Memory B cell (primary cell): ENCODE measurements at regions not wholly inside any gene's neighbourhood (a gene's known extent, or its start where the extent isn't known, plus 50 kb on each side); places are given as distances from the start of the nearest gene placed in this dataset.
A peak's percentile ranks its signal among the peaks of the same experiment; 100 is the strongest.

Experiments used
- ATAC-seq: fragments of 150-1000 bp; cut with Tn5 transposase; 2 replicates; pipeline ENCODE4 v1.10.0; 2021; ENCODE audit warnings: low read depth, mild to moderate bottlenecking, moderate library complexity
- DNase-seq, 2 donors: peaks; one replicate each; pipeline ENCODE4 v3.0.0; 2022; ENCODE audit warnings: low spot score in 2 of 2
- H3K27ac Mint-ChIP-seq: one replicate; pipeline ENCODE4 v1.8.0; 2022; ENCODE audit warnings: mild to moderate bottlenecking, moderate library complexity, mixed read lengths
- H3K27me3 Mint-ChIP-seq: one replicate; pipeline ENCODE4 v1.8.0; 2022; ENCODE audit warnings: mixed read lengths
- H3K36me3 Mint-ChIP-seq: one replicate; pipeline ENCODE4 v1.8.0; 2022; ENCODE audit warnings: mild to moderate bottlenecking, mixed read lengths
- H3K4me1 Mint-ChIP-seq: one replicate; pipeline ENCODE4 v1.8.0; 2022; ENCODE audit warnings: mixed read lengths
- H3K4me3 Mint-ChIP-seq: one replicate; pipeline ENCODE4 v1.8.0; 2022; ENCODE audit warnings: mild to moderate bottlenecking, moderate library complexity, mixed read lengths
- H3K9me3 Mint-ChIP-seq: one replicate; pipeline ENCODE4 v1.8.0; 2022; ENCODE audit warnings: mixed read lengths

- no peak for DNase-seq
- ATAC-seq, result no peak
- Mint-ChIP-seq H3K4me1 (no peaks in the 10 kb centered on the region), H3K9me3 (peaks cover 3% of the 10 kb centered on the region), H3K27ac (no peak overlapping the region), H3K27me3 (no peaks in the 10 kb centered on the region), H3K36me3 (no peaks in the 10 kb centered on the region), H3K4me3 (no peak overlapping the region)
Observed at GRCh38 chr7:113715981-113716856, 202.6 kb downstream of the PPP1R3A start.

GRCh38 chr7:113715262-113715661, 203.5 kb downstream of the PPP1R3A start:
- no peaks in the 10 kb centered on the region for H3K4me1 Mint-ChIP-seq
- H3K9me3 Mint-ChIP-seq, result peaks cover 3% of the 10 kb centered on the region
- no peaks in the 10 kb centered on the region for H3K36me3 Mint-ChIP-seq
- H3K27ac Mint-ChIP-seq, result no peak overlapping the region
- no peak for ATAC-seq
- no peaks in the 10 kb centered on the region for H3K27me3 Mint-ChIP-seq
- no peak overlapping the region for H3K4me3 Mint-ChIP-seq
- no peak for DNase-seq

- DNase-seq, result peak; percentile 24 to 55
- no peak overlapping the region for H3K27ac Mint-ChIP-seq
- H3K9me3 Mint-ChIP-seq, result peaks cover 6% of the 10 kb centered on the region
- ATAC-seq, result peak; percentile 75
- no peaks in the 10 kb centered on the region for H3K4me1 Mint-ChIP-seq
- H3K27me3 Mint-ChIP-seq, result peaks cover 3% of the 10 kb centered on the region
- no peak overlapping the region for H3K4me3 Mint-ChIP-seq
- no peaks in the 10 kb centered on the region for H3K36me3 Mint-ChIP-seq
Observed at GRCh38 chr7:113710310-113711096, 208.3 kb downstream of the PPP1R3A start.

GRCh38 chr7:113705439-113705838, 213.4 kb downstream of the PPP1R3A start:
- Mint-ChIP-seq H3K36me3 (no peaks in the 10 kb centered on the region), H3K27ac (no peak overlapping the region), H3K4me3 (no peak overlapping the region), H3K9me3 (peaks cover 2% of the 10 kb centered on the region), H3K27me3 (peaks cover 3% of the 10 kb centered on the region), H3K4me1 (no peaks in the 10 kb centered on the region)
- ATAC-seq, result no peak
- DNase-seq, result no peak

- no peak for ATAC-seq
- Mint-ChIP-seq H3K9me3 (no peaks in the 10 kb centered on the region), H3K27ac (no peak overlapping the region), H3K27me3 (no peaks in the 10 kb centered on the region), H3K36me3 (no peaks in the 10 kb centered on the region), H3K4me3 (no peak overlapping the region), H3K4me1 (no peaks in the 10 kb centered on the region)
- DNase-seq, result no peak
Observed at GRCh38 chr7:113698556-113699220, 220.1 kb downstream of the PPP1R3A start.

- Mint-ChIP-seq H3K4me1 (no peaks in the 10 kb centered on the region), H3K9me3 (no peaks in the 10 kb centered on the region), H3K27me3 (no peaks in the 10 kb centered on the region), H3K27ac (no peak overlapping the region), H3K36me3 (no peaks in the 10 kb centered on the region), H3K4me3 (no peak overlapping the region)
- ATAC-seq, result no peak
- DNase-seq, result no peak
Observed at GRCh38 chr7:113694149-113694548, 224.7 kb downstream of the PPP1R3A start.

GRCh38 chr7:113684165-113684564, 234.6 kb downstream of the PPP1R3A start:
- H3K4me3 Mint-ChIP-seq, result no peak overlapping the region
- no peak overlapping the region for H3K27ac Mint-ChIP-seq
- no peak for DNase-seq
- peaks cover 1% of the 10 kb centered on the region for H3K9me3 Mint-ChIP-seq
- no peaks in the 10 kb centered on the region for H3K36me3 Mint-ChIP-seq
- no peaks in the 10 kb centered on the region for H3K27me3 Mint-ChIP-seq
- no peak for ATAC-seq
- no peaks in the 10 kb centered on the region for H3K4me1 Mint-ChIP-seq

- no peaks in the 10 kb centered on the region for H3K4me1 Mint-ChIP-seq
- no peaks in the 10 kb centered on the region for H3K36me3 Mint-ChIP-seq
- no peak overlapping the region for H3K4me3 Mint-ChIP-seq
- ATAC-seq, result no peak
- H3K27me3 Mint-ChIP-seq, result no peaks in the 10 kb centered on the region
- DNase-seq, result no peak
- H3K9me3 Mint-ChIP-seq, result peaks cover 1% of the 10 kb centered on the region
- H3K27ac Mint-ChIP-seq, result no peak overlapping the region
Observed at GRCh38 chr7:113677811-113678210, 241.0 kb downstream of the PPP1R3A start.

GRCh38 chr7:113664867-113665266, 253.9 kb downstream of the PPP1R3A start:
- no peak overlapping the region for H3K27ac Mint-ChIP-seq
- H3K9me3 Mint-ChIP-seq, result peaks cover 6% of the 10 kb centered on the region
- no peaks in the 10 kb centered on the region for H3K27me3 Mint-ChIP-seq
- DNase-seq (no peak), ATAC-seq (no peak)
- H3K4me1 Mint-ChIP-seq, result no peaks in the 10 kb centered on the region
- no peaks in the 10 kb centered on the region for H3K36me3 Mint-ChIP-seq
- no peak overlapping the region for H3K4me3 Mint-ChIP-seq

GRCh38 chr7:113659416-113659815, 259.4 kb downstream of the PPP1R3A start:
- no peak overlapping the region for H3K27ac Mint-ChIP-seq
- ATAC-seq (no peak), DNase-seq (no peak)
- no peaks in the 10 kb centered on the region for H3K36me3 Mint-ChIP-seq
- H3K27me3 Mint-ChIP-seq, result peaks cover 3% of the 10 kb centered on the region
- H3K4me1 Mint-ChIP-seq, result no peaks in the 10 kb centered on the region
- no peak overlapping the region for H3K4me3 Mint-ChIP-seq
- peaks cover 4% of the 10 kb centered on the region for H3K9me3 Mint-ChIP-seq

- Mint-ChIP-seq H3K4me3 (no peak overlapping the region), H3K36me3 (no peaks in the 10 kb centered on the region), H3K4me1 (no peaks in the 10 kb centered on the region), H3K27ac (no peak overlapping the region), H3K9me3 (peaks cover 4% of the 10 kb centered on the region), H3K27me3 (peaks cover 3% of the 10 kb centered on the region)
- no peak for DNase-seq
- no peak for ATAC-seq
Observed at GRCh38 chr7:113657603-113658002, 261.2 kb downstream of the PPP1R3A start.

GRCh38 chr7:113652501-113652900, 266.3 kb downstream of the PPP1R3A start:
- no peak for DNase-seq
- Mint-ChIP-seq H3K4me1 (no peaks in the 10 kb centered on the region), H3K4me3 (no peak overlapping the region), H3K36me3 (no peaks in the 10 kb centered on the region), H3K27me3 (no peaks in the 10 kb centered on the region), H3K27ac (no peak overlapping the region), H3K9me3 (peaks cover 3% of the 10 kb centered on the region)
- ATAC-seq, result no peak

GRCh38 chr7:113649556-113649955, 269.3 kb downstream of the PPP1R3A start:
- Mint-ChIP-seq H3K4me3 (no peak overlapping the region), H3K27me3 (no peaks in the 10 kb centered on the region), H3K36me3 (no peaks in the 10 kb centered on the region), H3K27ac (no peak overlapping the region), H3K9me3 (peaks cover 1% of the 10 kb centered on the region), H3K4me1 (no peaks in the 10 kb centered on the region)
- DNase-seq (no peak), ATAC-seq (no peak)

- H3K36me3 Mint-ChIP-seq, result no peaks in the 10 kb centered on the region
- no peak for DNase-seq
Observed at GRCh38 chr7:113639221-113639620, 279.6 kb downstream of the PPP1R3A start.

More at GRCh38 chr7:113639221-113639620, 279.6 kb downstream of the PPP1R3A start:
- ATAC-seq, result no peak
- Mint-ChIP-seq H3K4me1 (no peaks in the 10 kb centered on the region), H3K9me3 (no peaks in the 10 kb centered on the region), H3K27ac (no peak overlapping the region), H3K4me3 (no peak overlapping the region), H3K27me3 (no peaks in the 10 kb centered on the region)
